ENCODE measurements at regions not wholly inside any gene's neighbourhood (a gene's known extent, or its start where the extent isn't known, plus 50 kb on each side); places are given as distances from the start of the nearest gene placed in this dataset.
"Not testable (repeated sequence)": the region's sequence is repeated elsewhere in the genome, so short reads cannot be mapped to it uniquely, and the experiment has no call there.

- Histone ChIP-seq H3K4me1 (no peaks in the 10 kb centered on the region), H3K27me3 (no peaks in the 10 kb centered on the region), H3K27ac (no peak overlapping the region), H3K36me3 (no peaks in the 10 kb centered on the region), H3K9me3 (no peaks in the 10 kb centered on the region), H3K4me3 (no peak overlapping the region)
- ATAC-seq = no peak
- TF ChIP-seq, protein P1, sequence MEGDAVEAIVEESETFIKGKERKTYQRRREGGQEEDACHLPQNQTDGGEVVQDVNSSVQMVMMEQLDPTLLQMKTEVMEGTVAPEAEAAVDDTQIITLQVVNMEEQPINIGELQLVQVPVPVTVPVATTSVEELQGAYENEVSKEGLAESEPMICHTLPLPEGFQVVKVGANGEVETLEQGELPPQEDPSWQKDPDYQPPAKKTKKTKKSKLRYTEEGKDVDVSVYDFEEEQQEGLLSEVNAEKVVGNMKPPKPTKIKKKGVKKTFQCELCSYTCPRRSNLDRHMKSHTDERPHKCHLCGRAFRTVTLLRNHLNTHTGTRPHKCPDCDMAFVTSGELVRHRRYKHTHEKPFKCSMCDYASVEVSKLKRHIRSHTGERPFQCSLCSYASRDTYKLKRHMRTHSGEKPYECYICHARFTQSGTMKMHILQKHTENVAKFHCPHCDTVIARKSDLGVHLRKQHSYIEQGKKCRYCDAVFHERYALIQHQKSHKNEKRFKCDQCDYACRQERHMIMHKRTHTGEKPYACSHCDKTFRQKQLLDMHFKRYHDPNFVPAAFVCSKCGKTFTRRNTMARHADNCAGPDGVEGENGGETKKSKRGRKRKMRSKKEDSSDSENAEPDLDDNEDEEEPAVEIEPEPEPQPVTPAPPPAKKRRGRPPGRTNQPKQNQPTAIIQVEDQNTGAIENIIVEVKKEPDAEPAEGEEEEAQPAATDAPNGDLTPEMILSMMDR (IDR thresholded peaks at IDR 0.05) = no peak
- intact Hi-C loops (cut with DNase I) = no loop called here
- DNase-seq = no peak
Measured at GRCh38 chr9:74083681-74084433, 413.3 kb upstream of the RORB start.

- H3K4me1 ChIP-seq; H3K4me3 ChIP-seq; H3K27me3 ChIP-seq; ATAC-seq; DNase-seq; H3K36me3 ChIP-seq; intact Hi-C loops (cut with DNase I); H3K27ac ChIP-seq; H3K9me3 ChIP-seq: not testable (repeated sequence)
Measured at GRCh38 chr9:74085384-74086037, 411.6 kb upstream of the RORB start.

DNA sequence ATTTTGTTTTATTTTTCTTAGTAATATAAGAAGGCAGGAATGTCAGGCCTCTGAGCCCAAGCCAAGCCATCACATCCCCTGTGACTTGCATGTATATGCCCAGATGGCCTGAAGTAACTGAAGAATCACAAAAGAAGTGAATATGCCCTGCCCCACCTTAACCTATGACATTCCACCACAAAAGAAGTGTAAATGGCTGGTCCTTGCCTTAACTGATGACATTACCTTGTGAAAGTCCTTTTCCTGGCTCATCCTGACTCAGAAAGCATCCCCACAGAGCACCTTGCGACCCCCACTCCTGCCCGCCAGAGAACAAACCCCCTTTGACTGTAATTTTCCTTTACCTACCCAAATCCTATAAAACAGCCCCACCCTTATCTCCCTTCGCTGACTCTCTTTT is 406.2 kb upstream of the RORB start:
- H3K4me1 ChIP-seq; H3K27ac ChIP-seq; H3K27me3 ChIP-seq; intact Hi-C loops (cut with DNase I); H3K36me3 ChIP-seq; DNase-seq; ATAC-seq; H3K9me3 ChIP-seq; H3K4me3 ChIP-seq: not testable (repeated sequence)

DNA sequence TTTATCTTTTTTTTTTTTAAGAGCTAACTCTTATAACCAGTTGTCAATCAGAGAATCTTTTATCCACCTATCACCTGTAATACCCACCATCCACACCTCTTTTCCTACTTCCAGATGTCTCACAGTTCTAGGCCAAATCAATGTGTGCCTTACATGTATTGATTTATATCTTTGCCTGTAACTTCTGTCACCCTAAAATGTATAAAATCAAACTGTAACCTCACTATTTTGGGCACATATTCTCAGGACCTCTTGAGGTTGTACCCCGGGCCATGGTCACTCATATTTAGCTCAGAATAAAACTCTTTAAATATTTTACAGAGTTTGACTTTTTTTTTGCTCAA is 404.7 kb upstream of the RORB start:
- H3K27ac ChIP-seq = no peak overlapping the region
- intact Hi-C loops (cut with DNase I) = no loop called here
- TF ChIP-seq, protein P1 (IDR thresholded peaks at IDR 0.05) = no peak
- ATAC-seq (no peak), DNase-seq (no peak)
- no peaks in the 10 kb centered on the region for H3K9me3 ChIP-seq
- no peak overlapping the region for H3K4me3 ChIP-seq
- no peaks in the 10 kb centered on the region for H3K36me3 ChIP-seq
- H3K27me3 ChIP-seq = no peaks in the 10 kb centered on the region
- H3K4me1 ChIP-seq = no peaks in the 10 kb centered on the region

- H3K27ac ChIP-seq; H3K4me1 ChIP-seq; intact Hi-C loops (cut with DNase I); H3K4me3 ChIP-seq; H3K36me3 ChIP-seq; H3K9me3 ChIP-seq; DNase-seq; H3K27me3 ChIP-seq; ATAC-seq: not testable (repeated sequence)
Measured at GRCh38 chr9:74094037-74094436, 403.1 kb upstream of the RORB start.

DNA sequence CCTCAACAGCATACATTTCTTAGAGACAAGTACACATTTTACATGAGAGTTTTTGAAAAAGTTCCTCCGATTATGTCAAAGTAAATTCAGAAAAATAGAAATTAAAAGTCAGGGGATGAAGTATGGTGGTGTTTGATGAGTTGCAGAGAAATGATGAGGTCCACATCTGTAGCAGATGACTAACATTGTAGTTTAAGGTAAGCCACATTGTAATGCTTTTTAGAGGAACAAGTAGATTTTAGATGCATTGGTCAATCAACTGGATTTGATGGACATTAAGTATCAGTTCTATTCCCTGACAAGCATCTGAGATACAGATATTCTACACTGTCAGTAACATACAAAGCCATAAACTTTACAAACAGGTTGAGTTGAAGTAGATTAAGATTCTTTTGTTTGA is 402.4 kb upstream of the RORB start:
- intact Hi-C loops (cut with DNase I) = no loop called here
- no peaks in the 10 kb centered on the region for H3K27me3 ChIP-seq
- DNase-seq = no peak
- no peaks in the 10 kb centered on the region for H3K36me3 ChIP-seq
- no peaks in the 10 kb centered on the region for H3K4me1 ChIP-seq
- no peaks in the 10 kb centered on the region for H3K9me3 ChIP-seq
- H3K4me3 ChIP-seq = no peak overlapping the region
- TF ChIP-seq, protein P1 (IDR thresholded peaks at IDR 0.05) = no peak
- ATAC-seq = no peak
- H3K27ac ChIP-seq = no peak overlapping the region

DNA sequence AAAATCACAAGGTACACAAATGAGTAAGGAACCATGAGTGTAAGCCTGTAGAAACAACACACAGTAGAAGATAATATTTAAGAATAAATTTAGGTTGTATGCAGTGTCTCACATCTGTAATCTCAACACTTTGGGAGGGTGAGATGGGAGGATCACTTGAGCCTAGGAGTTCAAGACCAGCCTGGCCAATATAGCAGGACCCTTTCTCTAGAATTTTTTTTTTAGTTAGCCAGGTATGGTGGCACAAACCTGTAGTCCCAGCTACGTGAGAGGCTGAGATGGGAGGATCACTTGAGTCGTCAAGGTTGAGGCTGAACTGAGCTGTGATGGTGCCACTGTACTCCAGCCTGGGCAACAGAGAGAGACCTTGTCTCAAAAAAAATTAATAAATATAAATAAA is 401.2 kb upstream of the RORB start:
- Histone ChIP-seq H3K4me3 (no peak overlapping the region), H3K27ac (no peak overlapping the region), H3K27me3 (no peaks in the 10 kb centered on the region), H3K9me3 (no peaks in the 10 kb centered on the region), H3K4me1 (no peaks in the 10 kb centered on the region), H3K36me3 (no peaks in the 10 kb centered on the region)
- intact Hi-C loops (cut with DNase I) = no loop called here
- TF ChIP-seq, protein P1 (IDR thresholded peaks at IDR 0.05) = no peak
- DNase-seq = no peak
- no peak for ATAC-seq
